NCI-H187 (cell line): ENCODE measurements at regions not wholly inside any gene's neighbourhood (a gene's known extent, or its start where the extent isn't known, plus 50 kb on each side); places are given as distances from the start of the nearest gene placed in this dataset.

Source experiments
- DNase-seq, 2 experiments: peaks; one replicate each; lab custom pipeline; 2025; lab: John Stamatoyannopoulos, UW

GRCh38 chr2:23200068-23200786 lies 184.8 kb upstream of the KLHL29 start:
- no peak for DNase-seq

GRCh38 chr2:23200787-23201114 lies 184.2 kb upstream of the KLHL29 start:
- no peak for DNase-seq

- no peak for DNase-seq
Measured at GRCh38 chr2:23203383-23203782, 181.6 kb upstream of the KLHL29 start.

- DNase-seq: no peak
Measured at GRCh38 chr2:23204685-23205242, 180.2 kb upstream of the KLHL29 start.

DNA sequence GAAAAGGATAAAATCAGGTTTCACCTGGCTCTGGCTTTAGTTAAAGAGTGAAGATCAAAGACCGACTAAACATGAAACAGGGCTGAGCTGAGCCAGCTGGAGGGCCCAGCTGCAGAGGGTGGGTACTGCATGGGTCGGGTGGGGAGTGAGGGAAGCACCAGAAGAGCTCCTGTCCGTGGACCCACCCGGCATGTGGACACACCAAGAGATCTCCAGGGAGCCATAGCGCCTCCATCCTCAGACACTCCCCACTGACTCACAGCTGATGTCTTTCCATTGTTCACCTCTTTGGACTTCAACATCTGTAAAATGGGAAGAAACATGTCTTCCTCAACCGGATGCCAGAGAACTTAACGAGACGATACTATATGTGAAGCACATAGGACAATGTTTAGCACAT lies 178.3 kb upstream of the KLHL29 start:
- no peak for DNase-seq

- no peak for DNase-seq
Measured at GRCh38 chr2:23207871-23208270, 177.1 kb upstream of the KLHL29 start.

- no peak for DNase-seq
Measured at GRCh38 chr2:23208339-23208738, 176.6 kb upstream of the KLHL29 start.

GRCh38 chr2:23209059-23209458 lies 175.9 kb upstream of the KLHL29 start:
- no peak for DNase-seq

DNA sequence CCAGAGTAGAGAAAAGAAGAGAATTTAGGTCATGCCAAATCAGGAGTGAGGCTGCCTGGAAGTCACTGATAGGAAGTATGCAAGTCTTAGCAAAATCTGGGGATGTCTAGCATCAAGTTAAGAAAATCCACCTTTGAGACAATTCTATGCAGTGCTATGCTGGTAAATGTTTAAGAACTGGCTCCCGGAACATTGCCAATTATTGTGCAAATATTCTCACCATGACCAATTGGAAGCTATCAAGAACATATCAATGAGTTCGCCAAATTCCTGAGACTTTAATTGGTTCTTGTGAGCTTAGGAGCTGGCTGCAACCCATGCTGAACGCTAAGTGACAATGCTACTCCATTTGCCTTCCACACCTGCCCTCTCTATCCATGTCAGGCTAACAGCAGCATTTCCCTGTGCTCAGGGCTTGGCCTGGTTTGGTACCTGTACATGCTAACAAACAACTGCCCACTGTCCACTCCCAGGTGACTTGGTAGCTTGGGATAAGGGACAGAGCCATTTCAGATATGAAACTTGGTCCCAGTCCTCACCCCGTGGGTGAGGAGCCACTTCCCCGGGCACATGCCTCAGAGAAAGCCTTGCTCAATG lies 172.9 kb upstream of the KLHL29 start:
- no peak for DNase-seq

- DNase-seq: no peak
Measured at GRCh38 chr2:23213196-23213595, 171.8 kb upstream of the KLHL29 start.

DNA sequence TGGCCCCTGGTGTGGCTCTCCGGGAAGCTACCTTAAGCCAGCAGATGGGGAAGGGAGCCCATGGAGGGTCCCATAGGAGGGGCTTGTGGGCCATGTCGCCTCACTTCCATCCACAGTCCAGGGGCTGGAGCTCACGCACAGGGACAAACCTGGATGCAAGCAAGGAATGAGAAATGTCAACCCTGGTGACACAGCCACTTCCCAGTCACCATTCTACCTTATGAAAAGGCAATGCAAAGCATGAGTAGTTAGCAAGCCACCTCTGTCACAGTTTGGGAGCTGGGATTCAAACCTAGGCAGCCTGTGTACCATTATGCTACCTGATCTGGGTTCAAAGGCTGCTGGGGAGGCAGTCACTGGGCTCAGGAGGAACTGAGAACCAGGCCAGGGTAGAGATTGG lies 170.0 kb upstream of the KLHL29 start:
- no peak for DNase-seq

DNA sequence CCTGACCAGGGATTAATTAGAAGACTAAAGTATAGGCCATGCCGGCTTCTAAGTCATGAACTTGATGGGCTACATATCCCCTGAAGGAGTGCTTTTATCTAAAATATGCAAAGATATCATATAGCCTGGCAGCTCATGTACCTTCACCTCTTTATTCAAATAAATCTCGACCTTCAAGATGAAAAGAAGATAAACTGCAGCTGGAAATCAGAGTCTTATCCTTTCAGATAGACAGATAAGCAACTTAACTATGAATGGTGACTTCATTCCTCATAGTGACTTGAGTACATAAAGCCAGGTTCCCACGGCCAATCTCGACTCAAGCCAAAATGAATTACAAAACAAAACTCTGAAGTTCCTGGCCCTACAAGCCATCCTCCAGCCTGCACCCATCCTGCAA lies 165.3 kb upstream of the KLHL29 start:
- DNase-seq: no peak

DNA sequence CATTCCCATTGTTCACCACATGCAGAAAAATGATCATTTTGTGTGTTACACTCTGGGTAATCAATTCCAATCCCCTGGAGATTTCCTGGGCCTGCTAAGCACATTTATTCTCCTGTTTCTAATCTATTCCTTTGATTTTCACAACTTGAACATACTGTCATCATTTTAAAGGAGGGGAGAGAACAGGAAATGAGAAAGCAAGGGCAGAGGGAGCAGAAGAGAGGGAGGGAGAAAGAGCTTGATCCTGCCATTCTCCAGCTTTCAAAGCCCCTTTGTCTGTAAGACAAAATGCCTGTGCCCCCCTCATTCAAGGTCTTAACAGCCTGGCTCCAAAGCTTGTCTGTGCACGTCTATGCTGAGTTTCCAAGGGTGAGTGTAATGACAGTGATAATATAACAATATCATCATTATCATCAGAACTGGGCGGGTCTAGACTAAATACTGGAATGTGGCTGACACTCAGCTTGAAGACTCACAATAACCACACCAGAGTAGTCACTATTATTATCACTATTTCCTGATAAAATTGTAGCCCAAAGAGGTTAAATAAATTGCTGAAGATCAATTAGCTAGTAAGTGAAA lies 164.4 kb upstream of the KLHL29 start:
- DNase-seq: no peak

DNA sequence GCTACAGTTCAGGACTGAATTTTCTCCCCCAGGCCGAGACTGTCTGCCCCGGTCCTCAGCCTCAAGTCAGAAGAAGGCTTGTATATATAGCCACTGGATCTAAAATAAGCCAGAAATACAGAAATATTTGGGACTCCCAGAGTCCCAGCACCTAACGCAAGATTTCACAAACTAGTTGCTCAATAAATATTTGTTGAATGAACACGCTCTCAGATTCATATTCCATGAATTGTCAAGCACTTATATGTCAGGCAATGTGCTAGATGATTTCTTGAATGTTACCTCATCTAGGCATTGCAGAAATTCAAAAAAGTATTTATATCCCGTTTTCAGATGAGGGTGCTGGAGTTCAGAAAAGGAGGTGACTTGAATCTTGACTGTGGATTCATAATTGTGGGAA lies 163.7 kb upstream of the KLHL29 start:
- DNase-seq: no peak

- no peak for DNase-seq
Measured at GRCh38 chr2:23221901-23222300, 163.1 kb upstream of the KLHL29 start.

DNA sequence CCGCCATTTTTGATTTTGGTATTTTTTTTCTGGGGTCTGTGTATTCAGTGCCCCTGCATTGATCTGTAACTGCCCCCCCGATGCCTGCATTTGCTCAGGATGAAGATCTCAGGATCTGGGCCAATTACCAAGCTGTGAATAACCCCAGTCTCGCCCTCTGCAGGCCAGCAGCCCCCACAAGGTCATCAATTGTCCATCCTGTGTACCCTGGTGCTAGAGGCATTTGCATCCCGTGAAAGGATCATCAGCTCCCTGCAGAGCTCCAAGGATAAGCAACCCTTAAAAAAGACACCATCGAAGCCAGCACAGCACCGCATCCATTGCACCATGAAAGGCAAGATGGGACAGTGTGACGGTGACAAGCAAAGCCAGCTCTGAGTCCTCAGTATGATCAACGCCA lies 154.1 kb upstream of the KLHL29 start:
- no peak for DNase-seq

DNA sequence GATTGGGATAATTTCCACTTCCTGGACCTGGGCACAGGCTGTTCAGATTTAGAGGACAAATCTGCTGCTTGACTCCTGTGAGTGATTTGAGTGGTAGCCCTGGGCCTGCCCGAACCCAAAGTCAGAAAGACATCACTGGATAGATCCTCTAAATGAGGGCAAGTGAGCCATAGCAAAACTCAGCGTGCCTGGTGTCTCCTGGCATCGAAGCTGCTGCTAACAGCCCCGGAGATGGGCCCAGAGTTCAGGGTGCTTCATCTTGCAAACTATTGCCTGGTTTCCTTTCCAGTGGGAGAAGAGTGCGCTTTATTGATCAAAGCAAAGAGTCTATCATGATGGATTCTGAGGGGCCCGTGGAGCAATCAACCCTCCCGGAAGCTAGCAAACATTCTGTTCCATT lies 153.1 kb upstream of the KLHL29 start:
- DNase-seq: no peak

GRCh38 chr2:23235292-23235691 lies 149.7 kb upstream of the KLHL29 start:
- DNase-seq: no peak

DNA sequence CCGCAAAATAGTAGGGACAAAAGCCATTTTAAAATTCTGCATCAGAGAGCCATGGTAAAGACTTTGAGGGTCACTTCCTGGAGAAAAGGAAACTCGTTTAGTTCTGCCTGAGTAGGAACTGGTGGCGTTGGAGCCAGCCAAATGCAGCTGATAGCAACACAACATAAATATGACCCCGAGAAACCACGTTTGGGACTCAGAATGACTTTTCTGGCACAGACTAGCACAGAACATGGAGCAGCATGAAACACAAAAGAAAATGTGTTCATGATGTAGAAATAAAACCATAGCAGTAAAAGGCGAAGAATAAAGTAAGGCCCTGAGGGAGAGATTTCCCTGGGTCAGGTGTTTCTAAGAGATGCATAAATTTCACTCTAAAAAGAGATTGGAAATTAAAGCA lies 149.2 kb upstream of the KLHL29 start:
- DNase-seq: no peak

GRCh38 chr2:23237147-23237546 lies 147.8 kb upstream of the KLHL29 start:
- no peak for DNase-seq

DNA sequence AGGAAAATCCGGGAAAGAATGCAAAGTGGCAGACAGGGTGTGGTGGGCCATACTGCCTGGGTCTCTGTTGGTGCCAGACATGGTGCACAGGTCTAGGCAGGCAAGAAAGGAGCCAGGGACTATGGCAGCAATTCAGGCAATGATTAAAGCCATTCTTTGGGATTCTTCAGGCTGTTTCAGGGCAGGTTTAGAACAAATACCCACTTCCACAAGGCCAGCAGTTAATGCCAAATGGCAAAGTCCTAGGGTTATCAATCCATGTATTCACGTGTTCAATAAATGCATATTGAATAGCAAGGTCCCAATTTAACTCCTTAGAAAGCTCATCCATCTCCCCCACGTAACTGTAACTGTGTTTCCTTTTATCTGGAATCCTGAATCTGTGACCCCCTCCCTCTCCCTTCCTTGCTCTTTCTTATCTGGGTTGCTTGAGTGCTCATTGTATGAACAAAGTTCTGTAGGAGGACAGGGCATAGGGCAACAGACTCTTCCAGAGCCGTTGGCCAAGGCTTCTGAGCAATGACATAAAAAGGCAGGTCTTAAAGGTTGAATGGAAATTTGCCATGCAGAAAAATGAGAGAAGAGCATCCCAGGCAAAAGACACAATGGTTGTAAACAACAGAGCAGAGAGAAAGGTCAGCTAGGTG lies 146.8 kb upstream of the KLHL29 start:
- no peak for DNase-seq

GRCh38 chr2:23239374-23239773 lies 145.6 kb upstream of the KLHL29 start:
- DNase-seq: no peak

DNA sequence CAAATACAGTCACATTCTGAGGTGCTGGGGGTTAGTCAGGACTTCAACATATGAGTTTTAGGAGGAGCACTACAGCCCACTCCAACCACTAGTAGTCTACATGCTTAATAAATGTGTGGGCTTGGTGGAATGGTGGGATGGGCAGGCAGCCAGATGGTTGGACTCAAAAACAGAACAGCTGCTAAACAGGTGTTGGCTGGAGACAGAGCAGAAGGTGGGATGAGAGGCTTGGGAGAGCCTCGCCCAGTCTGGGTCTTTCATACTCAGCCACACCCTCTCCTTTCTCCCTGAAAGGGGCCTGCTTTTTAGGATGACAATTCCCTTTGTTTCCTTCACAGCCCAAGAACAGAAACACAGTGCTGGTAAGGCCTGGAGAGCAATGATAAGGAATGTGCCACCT lies 143.9 kb upstream of the KLHL29 start:
- peak in 1 of 2 experiments; percentile 30 for DNase-seq
